ENCODE measurements at regions not wholly inside any gene's neighbourhood (a gene's known extent, or its start where the extent isn't known, plus 50 kb on each side); places are given as distances from the start of the nearest gene placed in this dataset.

GRCh38 chr15:88390164-88390901 lies 76.9 kb downstream of the MRPL46 start:
- no peak for DNase-seq
- H3K36me3 ChIP-seq = no peaks in the 10 kb centered on the region
- intact Hi-C loops (cut with DNase I) = no loop called here
- WGBS, 2 donors = 72 to 78% methylated on average over 4 of the region's 4 CpGs
- no peak overlapping the region for H3K27ac ChIP-seq
- H3K27me3 ChIP-seq = no peaks in the 10 kb centered on the region
- no peak overlapping the region for H3K4me3 ChIP-seq
- H3K9me3 ChIP-seq = no peaks in the 10 kb centered on the region
- TF ChIP-seq EP300 (IDR thresholded peaks at IDR 0.05) (no peak), POLR2AphosphoS5 (IDR thresholded peaks at IDR 0.05) (no peak), POLR2A (IDR thresholded peaks at IDR 0.05) (no peak), CTCF (IDR thresholded peaks at IDR 0.05) (no peak)
- H3K4me1 ChIP-seq = peaks cover 0 to 16% (median 6%) of the 10 kb centered on the region in 4 donors

- H3K4me3 ChIP-seq = no peak overlapping the region
- no peak for DNase-seq
- TF ChIP-seq POLR2AphosphoS5 (IDR thresholded peaks at IDR 0.05) = no peak
- no peak for TF ChIP-seq POLR2A (IDR thresholded peaks at IDR 0.05)
- no peak for TF ChIP-seq CTCF (IDR thresholded peaks at IDR 0.05)
- TF ChIP-seq EP300 (IDR thresholded peaks at IDR 0.05) = no peak
- H3K27ac ChIP-seq = no peak overlapping the region
- intact Hi-C loops (cut with DNase I) = no loop called here
- peaks cover 0 to 5% (median under 1%) of the 10 kb centered on the region in 4 donors for H3K4me1 ChIP-seq
- WGBS, 2 donors = 84 to 87% methylated on average over 5 of the region's 5 CpGs
- no peaks in the 10 kb centered on the region for H3K9me3 ChIP-seq
- H3K36me3 ChIP-seq = no peaks in the 10 kb centered on the region
- H3K27me3 ChIP-seq = no peaks in the 10 kb centered on the region
These were observed 78.1 kb downstream of the MRPL46 start for GRCh38 chr15:88389120-88389519.

GRCh38 chr15:88388686-88389085 lies 78.5 kb downstream of the MRPL46 start:
- intact Hi-C loops (cut with DNase I) = no loop called here
- WGBS, 2 donors = 11 to 38% methylated on average over 3 of the region's 3 CpGs
- no peaks in the 10 kb centered on the region for H3K9me3 ChIP-seq
- no peak for DNase-seq
- no peaks in the 10 kb centered on the region for H3K27me3 ChIP-seq
- TF ChIP-seq CTCF (IDR thresholded peaks at IDR 0.05) (no peak), POLR2A (IDR thresholded peaks at IDR 0.05) (no peak), POLR2AphosphoS5 (IDR thresholded peaks at IDR 0.05) (no peak), EP300 (IDR thresholded peaks at IDR 0.05) (no peak)
- peaks cover 0 to under 1% (median 0%) of the 10 kb centered on the region in 4 donors for H3K4me1 ChIP-seq
- H3K27ac ChIP-seq = no peak overlapping the region
- no peaks in the 10 kb centered on the region for H3K36me3 ChIP-seq
- H3K4me3 ChIP-seq = no peak overlapping the region

- WGBS, 2 donors = 13 to 37% methylated on average over 2 of the region's 2 CpGs
- Histone ChIP-seq H3K27ac (no peak overlapping the region), H3K4me1 (peaks cover 0 to 6% (median 0%) of the 10 kb centered on the region in 4 donors), H3K36me3 (no peaks in the 10 kb centered on the region), H3K4me3 (no peak overlapping the region), H3K27me3 (no peaks in the 10 kb centered on the region), H3K9me3 (no peaks in the 10 kb centered on the region)
- intact Hi-C loops (cut with DNase I) = no loop called here
- no peak for DNase-seq
- TF ChIP-seq EP300 (IDR thresholded peaks at IDR 0.05) = no peak
- TF ChIP-seq POLR2AphosphoS5 (IDR thresholded peaks at IDR 0.05) = no peak
- no peak for TF ChIP-seq CTCF (IDR thresholded peaks at IDR 0.05)
- no peak for TF ChIP-seq POLR2A (IDR thresholded peaks at IDR 0.05)
These were observed 82.0 kb downstream of the MRPL46 start for GRCh38 chr15:88385078-88385700.
